Activated naive CD4-positive, alpha-beta T cell treated with anti-CD3 and anti-CD28 coated beads, Interleukin-2, amount 50 U/mL, for 72 hours (primary cell): ENCODE measurements at regions not wholly inside any gene's neighbourhood (a gene's known extent, or its start where the extent isn't known, plus 50 kb on each side); places are given as distances from the start of the nearest gene placed in this dataset.

Experiments used
- ATAC-seq, 2 donors: fragments of 150-1000 bp; cut with Tn5 transposase; 2 replicates each; pipeline ENCODE4 v1.10.0; 2021; ENCODE audit warnings: mild to moderate bottlenecking in 2 of 2, moderate library complexity in 2 of 2
- DNase-seq, 2 donors: peaks; one replicate each; pipeline ENCODE4 v3.0.0; 2021 to 2022; ENCODE audit warnings: low spot score in 2 of 2
- H3K27ac Mint-ChIP-seq, 2 donors: one replicate each; pipeline ENCODE4 v1.8.0; 2022; ENCODE audit warnings: mild to moderate bottlenecking in 2 of 2, mixed read lengths in 2 of 2
- H3K36me3 Mint-ChIP-seq, 2 donors: one replicate each; pipeline ENCODE4 v1.8.0; 2022; ENCODE audit warnings: mixed read lengths in 2 of 2
- H3K9me3 Mint-ChIP-seq, 2 donors: one replicate each; pipeline ENCODE4 v1.8.0; 2022; ENCODE audit warnings: mixed read lengths in 2 of 2

DNA sequence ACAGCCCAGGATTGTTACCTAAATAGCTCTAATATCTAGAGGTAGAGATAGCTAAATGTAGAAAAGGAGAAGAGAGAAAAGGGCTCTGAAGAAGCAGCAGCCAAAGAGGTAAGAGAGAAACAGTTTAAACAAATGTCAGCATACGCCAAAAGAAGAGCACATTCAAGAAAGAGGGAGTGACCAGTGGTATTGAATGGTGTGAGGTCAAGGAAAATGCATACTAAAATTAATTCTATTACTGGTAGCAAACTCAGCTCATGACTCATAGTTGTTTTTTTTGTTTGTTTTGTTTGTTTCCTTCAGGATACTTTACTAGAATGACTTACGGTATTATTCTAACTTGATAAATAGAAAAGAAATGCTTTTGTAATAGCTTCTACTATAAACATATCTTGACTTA is 86.5 kb upstream of the FXR1 start:
- no peak for DNase-seq
- H3K36me3 Mint-ChIP-seq, result no peaks in the 10 kb centered on the region
- H3K27ac Mint-ChIP-seq, result no peak overlapping the region
- H3K9me3 Mint-ChIP-seq, result no peaks in the 10 kb centered on the region
- no peak for ATAC-seq

DNA sequence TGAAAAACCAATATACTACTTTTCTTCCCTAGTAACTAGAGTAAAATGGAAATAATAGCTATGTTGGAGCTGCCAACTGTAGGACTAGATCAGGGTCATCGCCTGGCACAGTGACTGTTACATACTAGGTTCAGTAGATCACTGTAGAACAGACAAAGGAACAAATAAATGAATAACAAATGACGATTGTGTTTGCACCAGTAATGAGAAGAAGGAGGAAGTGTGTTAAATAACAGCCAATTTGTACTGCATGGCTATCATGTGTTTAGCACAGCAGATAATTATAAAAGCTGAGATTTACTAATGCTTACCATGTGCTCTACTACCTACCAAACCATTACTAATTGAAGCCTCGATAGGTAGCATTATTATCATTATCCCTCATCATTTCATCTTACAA is 85.3 kb upstream of the FXR1 start:
- Mint-ChIP-seq H3K27ac (no peak overlapping the region), H3K36me3 (no peaks in the 10 kb centered on the region), H3K9me3 (no peaks in the 10 kb centered on the region)
- DNase-seq (no peak), ATAC-seq (no peak)

GRCh38 chr3:180828001-180828720 is 84.3 kb upstream of the FXR1 start:
- Mint-ChIP-seq H3K9me3 (no peaks in the 10 kb centered on the region), H3K27ac (no peak overlapping the region), H3K36me3 (no peaks in the 10 kb centered on the region)
- DNase-seq (no peak), ATAC-seq (no peak)

DNA sequence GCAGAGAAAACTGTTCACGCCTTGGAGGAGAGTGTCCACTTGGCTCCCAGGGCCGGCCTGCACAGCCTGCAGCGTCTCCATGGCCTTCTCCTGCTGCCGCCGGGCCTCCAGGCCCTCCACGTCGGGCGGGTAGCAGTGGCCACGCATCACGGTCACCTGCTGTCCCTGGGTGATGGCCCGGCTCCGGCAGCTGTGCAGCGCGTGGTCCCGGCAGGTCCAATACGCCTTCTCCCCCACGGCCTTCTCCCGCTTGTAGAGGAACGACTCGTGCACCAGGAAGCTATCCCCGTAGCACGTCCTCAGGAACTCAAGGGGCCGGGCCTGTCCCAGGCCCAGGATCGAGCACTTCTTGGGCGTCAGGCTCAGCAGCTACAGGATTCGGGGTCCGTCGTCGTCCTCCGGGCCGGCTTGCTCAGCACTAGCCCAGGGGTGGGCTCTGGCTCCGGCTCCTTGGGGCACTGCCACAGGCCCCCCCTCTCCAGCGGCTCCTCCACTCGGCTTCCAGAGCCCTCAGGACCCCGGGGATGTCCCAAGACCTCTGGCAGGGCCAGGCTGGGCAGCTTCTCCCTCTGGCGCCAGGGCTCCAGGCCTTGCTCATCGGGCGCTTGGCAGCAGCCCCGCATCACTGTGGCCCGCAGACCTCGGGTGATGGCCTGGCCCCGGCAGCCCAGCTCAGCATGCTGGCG is 83.6 kb upstream of the FXR1 start:
- ATAC-seq, result no peak
- no peak for DNase-seq
- Mint-ChIP-seq H3K27ac (no peak overlapping the region), H3K36me3 (no peaks in the 10 kb centered on the region), H3K9me3 (no peaks in the 10 kb centered on the region)

DNA sequence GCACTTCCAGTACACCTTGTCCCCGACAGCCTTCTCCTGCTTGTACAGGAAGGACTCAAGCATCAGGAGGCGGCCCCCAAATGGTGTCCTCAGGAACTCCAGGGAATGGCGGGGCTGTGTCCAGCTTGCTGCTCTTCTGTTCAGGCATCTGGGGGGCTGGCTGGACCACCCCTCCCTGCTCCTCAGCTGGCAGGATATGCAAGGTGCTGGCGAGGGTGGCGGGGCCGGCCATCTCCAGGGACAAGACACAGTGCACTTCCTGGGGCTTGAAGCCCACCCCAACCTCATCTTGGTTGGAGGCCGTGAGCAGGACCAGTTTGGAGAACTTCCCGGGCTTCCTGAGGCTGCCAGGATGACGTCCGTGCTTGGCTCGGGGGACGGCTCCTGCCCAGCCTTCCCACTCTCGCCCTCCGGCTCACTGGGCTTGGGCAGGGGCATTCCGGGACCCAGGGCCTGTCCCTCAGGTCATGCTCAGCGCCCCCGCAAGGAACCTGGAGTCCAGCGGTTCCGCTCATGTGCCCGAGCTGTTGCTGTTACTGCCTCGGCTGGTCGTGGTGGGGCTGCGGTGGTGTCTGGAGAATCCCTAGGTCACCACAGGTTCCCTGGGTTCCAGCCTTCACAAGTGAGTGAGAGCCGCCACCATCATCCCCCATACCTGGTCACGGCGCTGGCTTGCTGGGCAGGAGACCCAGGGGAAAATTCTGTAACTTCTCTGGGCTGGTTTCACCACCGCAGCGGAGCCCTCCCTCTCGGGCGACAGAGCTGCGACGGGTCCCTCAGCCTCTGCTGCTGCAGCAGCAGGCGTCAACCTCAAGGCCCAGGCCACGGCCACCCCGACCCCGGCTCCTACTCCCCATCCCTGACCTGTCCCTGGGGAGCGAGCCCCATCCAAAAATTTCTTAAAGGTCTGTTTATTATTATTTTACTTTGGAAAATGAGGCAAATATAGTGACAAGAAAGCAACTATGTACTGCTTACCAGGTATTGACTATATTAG is 82.8 kb upstream of the FXR1 start:
- H3K27ac Mint-ChIP-seq, result no peak overlapping the region
- no peaks in the 10 kb centered on the region for H3K9me3 Mint-ChIP-seq
- no peak for ATAC-seq

GRCh38 chr3:180835501-180835900 is 77.0 kb upstream of the FXR1 start:
- no peak for DNase-seq
- no peaks in the 10 kb centered on the region for H3K36me3 Mint-ChIP-seq
- no peak overlapping the region for H3K27ac Mint-ChIP-seq
- H3K9me3 Mint-ChIP-seq, result peaks cover 0 to 6% of the 10 kb centered on the region in 2 donors
- ATAC-seq, result no peak

More for the DNA sequence above, 82.8 kb upstream of the FXR1 start:
- no peak for DNase-seq
- no peaks in the 10 kb centered on the region for H3K36me3 Mint-ChIP-seq

- peaks cover 0 to 11% of the 10 kb centered on the region in 2 donors for H3K9me3 Mint-ChIP-seq
- no peak for DNase-seq
- no peaks in the 10 kb centered on the region for H3K36me3 Mint-ChIP-seq
- H3K27ac Mint-ChIP-seq, result no peak overlapping the region
- ATAC-seq, result no peak
Observed at GRCh38 chr3:180836766-180837165, 75.7 kb upstream of the FXR1 start.

- no peak overlapping the region for H3K27ac Mint-ChIP-seq
- DNase-seq (no peak), ATAC-seq (no peak)
- peaks cover 10 to 21% of the 10 kb centered on the region in 2 donors for H3K9me3 Mint-ChIP-seq
- H3K36me3 Mint-ChIP-seq, result peaks cover 0 to 9% of the 10 kb centered on the region in 2 donors
Observed at GRCh38 chr3:180854887-180855286, 57.6 kb upstream of the FXR1 start.

DNA sequence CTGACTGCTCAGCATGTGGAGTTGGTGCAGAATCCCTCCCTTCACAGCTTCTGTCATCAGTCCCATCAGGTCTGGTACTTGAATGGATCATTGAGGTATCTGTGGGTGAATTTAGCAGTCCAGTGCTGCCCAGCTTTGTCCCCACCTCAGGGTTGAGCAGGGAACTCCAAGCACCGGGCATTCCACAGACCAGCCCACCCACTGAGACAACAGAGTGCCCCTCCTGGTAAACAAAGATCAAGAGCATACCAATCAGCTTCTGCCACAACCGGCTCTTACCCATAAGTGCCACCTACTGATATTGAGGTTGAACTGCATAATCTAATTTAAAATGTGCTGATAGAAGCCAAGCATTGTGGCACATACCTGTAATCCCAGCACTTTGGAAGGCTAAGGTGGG is 57.1 kb upstream of the FXR1 start:
- Mint-ChIP-seq H3K27ac (no peak overlapping the region), H3K9me3 (peaks cover 10 to 21% of the 10 kb centered on the region in 2 donors), H3K36me3 (peaks cover 0 to 9% of the 10 kb centered on the region in 2 donors)
- ATAC-seq, result no peak
- DNase-seq, result no peak

- Mint-ChIP-seq H3K9me3 (peaks cover 10 to 21% of the 10 kb centered on the region in 2 donors), H3K27ac (no peak overlapping the region), H3K36me3 (peaks cover 0 to 9% of the 10 kb centered on the region in 2 donors)
- ATAC-seq (no peak), DNase-seq (no peak)
Observed at GRCh38 chr3:180855956-180856355, 56.5 kb upstream of the FXR1 start.

DNA sequence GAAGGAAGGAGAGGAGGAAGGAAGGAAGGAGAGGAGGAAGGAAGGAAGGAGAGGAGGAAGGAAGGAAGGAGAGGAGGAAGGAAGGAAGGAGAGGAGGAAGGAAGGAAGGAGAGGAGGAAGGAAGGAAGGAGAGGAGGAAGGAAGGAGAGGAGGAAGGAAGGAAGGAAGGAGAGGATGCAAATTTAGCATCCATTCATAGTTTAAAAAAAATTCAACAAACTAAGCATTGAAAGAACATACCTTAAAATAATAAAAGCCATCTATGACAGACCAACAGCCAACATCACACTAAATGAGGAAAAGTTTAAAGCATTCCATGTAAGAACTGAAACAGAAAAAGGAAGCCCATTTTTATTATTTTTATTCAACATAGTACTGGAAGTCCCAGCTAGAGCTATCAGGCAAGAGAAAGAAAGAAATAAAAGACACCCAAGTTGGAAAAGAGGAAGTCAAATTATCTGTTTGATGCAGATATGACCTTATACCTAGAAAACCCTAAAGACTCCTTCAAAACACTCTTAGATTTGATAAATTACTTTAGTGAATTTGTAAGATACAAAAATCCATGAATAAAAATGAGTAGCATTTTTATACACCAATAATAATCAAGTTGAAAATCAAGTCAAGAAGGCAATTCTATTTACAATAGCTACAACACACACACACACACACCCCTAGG is 52.2 kb upstream of the FXR1 start:
- no peak overlapping the region for H3K27ac Mint-ChIP-seq

More for the DNA sequence above, 52.2 kb upstream of the FXR1 start:
- Mint-ChIP-seq H3K36me3 (peaks cover 0 to 9% of the 10 kb centered on the region in 2 donors), H3K9me3 (peaks cover 10 to 21% of the 10 kb centered on the region in 2 donors)
- DNase-seq (no peak), ATAC-seq (no peak)
